ENCODE measurements at regions not wholly inside any gene's neighbourhood (a gene's known extent, or its start where the extent isn't known, plus 50 kb on each side); places are given as distances from the start of the nearest gene placed in this dataset.

GRCh38 chr12:60027266-60027665 lies 431.4 kb downstream of the SLC16A7 start:
- TF ChIP-seq POLR2AphosphoS5 (IDR thresholded peaks at IDR 0.05; ENCODE audit: low read depth, low read length), result no peak
- TF ChIP-seq TAF1 (IDR thresholded peaks at IDR 0.05; ENCODE audit: low read depth, low read length), result no peak
